HL-60 (cell line): ENCODE measurements at regions not wholly inside any gene's neighbourhood (a gene's known extent, or its start where the extent isn't known, plus 50 kb on each side); places are given as distances from the start of the nearest gene placed in this dataset.

Source experiments
- DNase-seq, 2 experiments: peaks; one replicate each; pipeline ENCODE4 v3.0.0-alpha.2; 2010 to 2020; ENCODE audit warnings: low read depth in 1 of 2, low spot score in 1 of 2
- H3K27ac ChIP-seq: fragments of 250-450 bp; sonication (Bioruptor Pico); replicated peaks from 2 replicates; pipeline ENCODE4 v1.5.1; 2020; ENCODE audit warnings: mild to moderate bottlenecking, moderate library complexity
- H3K27me3 ChIP-seq: fragments of 250-450 bp; sonication (Bioruptor Pico); 2 replicates; pipeline ENCODE4 v1.5.1; 2021; ENCODE audit warnings: mild to moderate bottlenecking, moderate library complexity; ENCODE audit not compliant: insufficient read depth, poor library complexity, severe bottlenecking
- H3K4me3 ChIP-seq: replicated peaks from 2 replicates; pipeline ENCODE4 v1.5.1; 2011; ENCODE audit warnings: mild to moderate bottlenecking, control low read depth, low read length; ENCODE audit not compliant: insufficient read depth
- CTCF ChIP-seq: IDR thresholded peaks from one replicate; pipeline ENCODE4 v1.5.1; 2011; ENCODE audit warnings: low read length, control low read depth, inconsistent platforms; ENCODE audit not compliant: insufficient read depth
- GABPA ChIP-seq: IDR thresholded peaks from 2 replicates; pipeline ENCODE4 v1.6.1; 2012; ENCODE audit warnings: low read depth
- POLR2AphosphoS5 ChIP-seq: IDR thresholded peaks from 2 replicates; pipeline ENCODE4 v1.6.1; 2012; ENCODE audit warnings: low read depth
- REST ChIP-seq: IDR thresholded peaks from 2 replicates; pipeline ENCODE4 v1.6.1; 2012; ENCODE audit warnings: low read depth; ENCODE audit not compliant: insufficient replicate concordance
- SPI1 ChIP-seq: IDR thresholded peaks from 2 replicates; pipeline ENCODE4 v1.6.1; 2012; ENCODE audit warnings: low read depth, mild to moderate bottlenecking, borderline replicate concordance

- DNase-seq, result no peak
- no peak overlapping the region for H3K27ac ChIP-seq
These were observed 165.0 kb upstream of the ELAC2 start for GRCh38 chr17:13182854-13183253.

GRCh38 chr17:13182450-13182849, 164.6 kb upstream of the ELAC2 start:
- no peak for DNase-seq
- no peak overlapping the region for H3K27ac ChIP-seq
- TF ChIP-seq CTCF (no peak), GABPA (no peak), POLR2AphosphoS5 (no peak), SPI1 (no peak), REST (no peak)
- no peaks in the 10 kb centered on the region for H3K27me3 ChIP-seq
- no peak overlapping the region for H3K4me3 ChIP-seq

More at GRCh38 chr17:13182854-13183253, 165.0 kb upstream of the ELAC2 start:
- TF ChIP-seq REST, result no peak
- no peak for TF ChIP-seq SPI1
- TF ChIP-seq CTCF, result no peak
- TF ChIP-seq POLR2AphosphoS5, result no peak
- TF ChIP-seq GABPA, result no peak
- Histone ChIP-seq H3K4me3 (no peak overlapping the region), H3K27me3 (no peaks in the 10 kb centered on the region)

- DNase-seq, result no peak
- Histone ChIP-seq H3K27ac (no peak overlapping the region), H3K4me3 (no peak overlapping the region), H3K27me3 (no peaks in the 10 kb centered on the region)
- TF ChIP-seq REST, result no peak
- no peak for TF ChIP-seq POLR2AphosphoS5
- no peak for TF ChIP-seq GABPA
These were observed 163.9 kb upstream of the ELAC2 start for GRCh38 chr17:13181683-13182082.
